ENCODE measurements at regions not wholly inside any gene's neighbourhood (a gene's known extent, or its start where the extent isn't known, plus 50 kb on each side); places are given as distances from the start of the nearest gene placed in this dataset.

- DNase-seq (ENCODE audit: low read depth): no peak
- no peak for TF ChIP-seq CTCF (conservative IDR thresholded peaks at IDR 0.05; ENCODE audit: low read depth, low read length)
- H3K4me3 ChIP-seq (ENCODE audit: low read depth, low read length): no peak overlapping the region
Observed at GRCh38 chr1:57927003-57927402, 503.1 kb upstream of the DAB1 start.

GRCh38 chr1:57926025-57926552, 502.2 kb upstream of the DAB1 start:
- no peak for DNase-seq (ENCODE audit: low read depth)
- no peak overlapping the region for H3K4me3 ChIP-seq (ENCODE audit: low read depth, low read length)
- no peak for TF ChIP-seq CTCF (conservative IDR thresholded peaks at IDR 0.05; ENCODE audit: low read depth, low read length)

GRCh38 chr1:57925226-57925625, 501.4 kb upstream of the DAB1 start:
- H3K4me3 ChIP-seq (ENCODE audit: low read depth, low read length): no peak overlapping the region
- DNase-seq (ENCODE audit: low read depth): no peak
- TF ChIP-seq CTCF (conservative IDR thresholded peaks at IDR 0.05; ENCODE audit: low read depth, low read length): no peak

GRCh38 chr1:57922130-57922529, 498.3 kb upstream of the DAB1 start:
- H3K4me3 ChIP-seq (ENCODE audit: low read depth, low read length): no peak overlapping the region
- DNase-seq (ENCODE audit: low read depth): no peak
- no peak for TF ChIP-seq CTCF (conservative IDR thresholded peaks at IDR 0.05; ENCODE audit: low read depth, low read length)

GRCh38 chr1:57916041-57916440, 492.2 kb upstream of the DAB1 start:
- no peak overlapping the region for H3K4me3 ChIP-seq (ENCODE audit: low read depth, low read length)
- TF ChIP-seq CTCF (conservative IDR thresholded peaks at IDR 0.05; ENCODE audit: low read depth, low read length): no peak
- DNase-seq (ENCODE audit: low read depth): no peak

GRCh38 chr1:57911427-57911826, 487.6 kb upstream of the DAB1 start:
- no peak for TF ChIP-seq CTCF (conservative IDR thresholded peaks at IDR 0.05; ENCODE audit: low read depth, low read length)
- H3K4me3 ChIP-seq (ENCODE audit: low read depth, low read length): no peak overlapping the region
- DNase-seq (ENCODE audit: low read depth): no peak

GRCh38 chr1:57910782-57911181, 486.9 kb upstream of the DAB1 start:
- DNase-seq (ENCODE audit: low read depth): no peak
- no peak overlapping the region for H3K4me3 ChIP-seq (ENCODE audit: low read depth, low read length)
- TF ChIP-seq CTCF (conservative IDR thresholded peaks at IDR 0.05; ENCODE audit: low read depth, low read length): no peak
